ENCODE measurements at regions not wholly inside any gene's neighbourhood (a gene's known extent, or its start where the extent isn't known, plus 50 kb on each side); places are given as distances from the start of the nearest gene placed in this dataset.

DNA sequence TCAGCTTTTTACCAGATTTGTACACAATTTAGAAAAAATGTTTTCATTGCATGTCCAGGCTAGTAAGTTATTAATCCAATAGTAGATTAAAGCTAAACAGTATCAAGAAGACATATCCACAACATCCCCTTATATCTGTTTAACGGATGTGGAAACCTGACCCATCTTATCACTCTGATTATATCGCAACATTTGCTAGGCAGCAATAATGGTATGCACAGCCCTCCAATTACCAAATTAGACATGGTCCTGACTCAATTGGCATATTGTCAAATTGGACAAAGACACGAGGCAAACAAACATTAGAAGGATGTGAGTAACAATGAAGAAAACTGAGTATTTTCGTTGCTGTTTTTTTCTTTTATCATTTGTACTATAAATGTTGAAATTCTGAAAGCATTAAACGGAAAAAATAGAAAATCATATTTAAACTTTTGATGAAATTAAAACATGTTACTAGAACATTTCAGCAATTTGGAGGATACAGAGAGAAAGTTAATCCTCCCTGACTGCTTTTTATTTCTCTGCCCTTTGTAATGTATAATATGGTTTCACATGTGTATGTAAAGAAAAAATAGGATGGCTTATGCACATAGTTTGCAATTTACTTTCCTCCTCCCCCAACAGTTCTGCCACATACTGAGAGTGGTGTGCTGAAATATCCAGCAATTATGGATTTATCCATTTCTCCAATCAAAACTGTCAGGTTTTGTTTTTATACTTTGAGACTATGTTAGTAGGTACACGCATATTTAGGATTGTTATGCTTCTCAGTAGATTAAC, 633.7 kb downstream of the ZIC1 start:
- DNase-seq (ENCODE audit: low read depth), result no peak
- TF ChIP-seq, protein P1, sequence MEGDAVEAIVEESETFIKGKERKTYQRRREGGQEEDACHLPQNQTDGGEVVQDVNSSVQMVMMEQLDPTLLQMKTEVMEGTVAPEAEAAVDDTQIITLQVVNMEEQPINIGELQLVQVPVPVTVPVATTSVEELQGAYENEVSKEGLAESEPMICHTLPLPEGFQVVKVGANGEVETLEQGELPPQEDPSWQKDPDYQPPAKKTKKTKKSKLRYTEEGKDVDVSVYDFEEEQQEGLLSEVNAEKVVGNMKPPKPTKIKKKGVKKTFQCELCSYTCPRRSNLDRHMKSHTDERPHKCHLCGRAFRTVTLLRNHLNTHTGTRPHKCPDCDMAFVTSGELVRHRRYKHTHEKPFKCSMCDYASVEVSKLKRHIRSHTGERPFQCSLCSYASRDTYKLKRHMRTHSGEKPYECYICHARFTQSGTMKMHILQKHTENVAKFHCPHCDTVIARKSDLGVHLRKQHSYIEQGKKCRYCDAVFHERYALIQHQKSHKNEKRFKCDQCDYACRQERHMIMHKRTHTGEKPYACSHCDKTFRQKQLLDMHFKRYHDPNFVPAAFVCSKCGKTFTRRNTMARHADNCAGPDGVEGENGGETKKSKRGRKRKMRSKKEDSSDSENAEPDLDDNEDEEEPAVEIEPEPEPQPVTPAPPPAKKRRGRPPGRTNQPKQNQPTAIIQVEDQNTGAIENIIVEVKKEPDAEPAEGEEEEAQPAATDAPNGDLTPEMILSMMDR (IDR thresholded peaks at IDR 0.05; ENCODE audit: insufficient read depth, low read depth, low read length, missing control alignments), result no peak
- no peak overlapping the region for H3K4me3 ChIP-seq (ENCODE audit: low read depth, low read length)

DNA sequence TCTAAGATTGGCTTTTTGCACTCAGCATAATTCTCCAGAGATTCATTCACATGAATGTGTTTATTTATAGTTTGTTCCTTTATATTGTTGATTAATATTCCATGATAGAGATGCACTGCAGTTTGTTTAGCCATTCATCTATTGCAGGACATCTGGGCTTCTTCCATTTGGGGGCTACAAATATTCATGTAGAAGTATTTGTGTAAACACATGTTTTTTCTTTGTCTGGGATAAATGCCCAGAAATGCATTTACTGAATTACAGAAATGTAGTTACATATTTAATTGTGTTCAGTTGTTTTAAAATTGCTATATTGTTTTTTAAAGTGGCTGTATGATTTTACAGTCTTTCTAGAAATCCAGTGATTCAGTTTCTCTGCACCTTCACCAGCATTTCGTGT, 635.0 kb downstream of the ZIC1 start:
- no peak for DNase-seq (ENCODE audit: low read depth)
- H3K4me3 ChIP-seq (ENCODE audit: low read depth, low read length), result no peak overlapping the region
- TF ChIP-seq, protein P1 (IDR thresholded peaks at IDR 0.05; ENCODE audit: insufficient read depth, low read depth, low read length, missing control alignments), result no peak

DNA sequence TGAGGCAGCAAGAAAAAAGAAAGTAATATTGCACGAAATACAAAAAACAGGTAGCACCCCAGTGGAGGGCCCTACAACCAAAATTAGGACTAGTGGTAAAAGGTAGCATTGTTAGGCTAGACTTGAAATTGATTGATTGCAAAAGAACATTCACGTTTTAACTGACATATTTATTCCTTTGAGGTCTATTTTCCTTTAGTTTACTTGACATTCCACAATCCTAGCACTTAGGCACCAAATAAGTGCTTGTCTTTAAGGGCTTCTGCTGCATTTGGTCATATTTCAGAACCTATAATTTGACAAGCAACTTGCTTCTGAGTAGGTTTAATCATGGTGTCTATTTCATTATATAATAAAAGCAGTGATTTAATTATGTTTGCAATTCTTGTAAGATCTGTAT, 642.7 kb upstream of the AGTR1 start:
- no peak overlapping the region for H3K4me3 ChIP-seq (ENCODE audit: low read depth, low read length)
- TF ChIP-seq, protein P1 (IDR thresholded peaks at IDR 0.05; ENCODE audit: insufficient read depth, low read depth, low read length, missing control alignments), result no peak
- no peak for DNase-seq (ENCODE audit: low read depth)

DNA sequence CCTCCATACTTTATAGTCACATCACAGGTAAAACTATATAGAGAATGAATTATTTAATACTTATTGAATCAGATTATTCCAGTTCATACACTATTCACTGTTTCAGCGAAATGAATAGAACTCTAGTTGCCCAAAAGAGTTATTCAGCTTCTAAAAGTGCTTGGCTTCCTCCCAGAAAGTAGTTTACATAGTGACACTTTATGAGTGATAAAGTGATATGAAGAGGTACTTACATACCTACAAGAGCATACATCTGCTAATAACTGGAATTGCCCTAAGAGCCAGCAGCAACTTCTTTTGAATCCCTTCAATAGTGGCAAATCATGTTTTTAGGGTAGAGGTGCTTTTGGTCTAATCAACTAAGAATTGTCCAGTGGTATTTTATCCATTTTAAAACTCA, 635.1 kb upstream of the AGTR1 start:
- no peak overlapping the region for H3K4me3 ChIP-seq (ENCODE audit: low read depth, low read length)
- TF ChIP-seq, protein P1 (IDR thresholded peaks at IDR 0.05; ENCODE audit: insufficient read depth, low read depth, low read length, missing control alignments), result no peak
- no peak for DNase-seq (ENCODE audit: low read depth)

DNA sequence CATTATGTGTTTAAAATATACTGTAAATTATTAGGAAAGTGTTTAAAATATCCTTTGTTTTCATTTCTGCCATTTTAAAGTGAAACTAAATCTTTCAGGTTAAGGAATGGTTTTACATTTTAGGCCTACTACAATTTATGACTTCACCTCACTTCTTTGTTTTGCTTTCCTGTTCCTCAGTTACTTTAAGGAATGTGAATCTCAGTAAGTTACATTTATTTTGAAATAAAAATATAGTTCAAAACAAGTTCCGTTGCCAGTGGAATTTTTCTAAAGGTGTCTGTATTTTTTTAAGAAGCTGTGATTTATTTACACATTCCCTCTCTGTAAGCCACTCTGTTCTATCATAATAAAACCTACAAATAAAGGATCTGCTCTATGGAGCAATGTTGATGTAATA, 630.9 kb upstream of the AGTR1 start:
- TF ChIP-seq, protein P1 (IDR thresholded peaks at IDR 0.05; ENCODE audit: insufficient read depth, low read depth, low read length, missing control alignments), result no peak
- H3K4me3 ChIP-seq (ENCODE audit: low read depth, low read length), result no peak overlapping the region
- no peak for DNase-seq (ENCODE audit: low read depth)

DNA sequence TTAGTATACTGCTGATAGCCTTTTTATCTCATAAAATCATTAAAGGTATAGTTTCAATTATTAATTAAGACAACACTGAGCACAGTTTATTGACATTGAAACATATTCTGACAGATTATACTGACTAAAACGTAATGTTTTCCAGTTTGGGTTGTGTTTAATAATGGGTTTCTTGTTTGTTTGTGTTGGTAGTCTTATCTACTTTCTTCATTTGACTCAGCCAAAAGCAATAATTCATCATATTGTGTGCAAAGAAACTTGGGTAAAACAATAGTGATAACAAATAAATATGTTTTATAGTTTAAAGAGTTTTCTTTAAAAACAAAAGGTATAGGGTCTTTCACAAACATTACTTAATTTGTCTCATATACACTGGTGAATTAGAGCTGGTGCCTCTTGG, 629.2 kb upstream of the AGTR1 start:
- no peak overlapping the region for H3K4me3 ChIP-seq (ENCODE audit: low read depth, low read length)
- TF ChIP-seq, protein P1 (IDR thresholded peaks at IDR 0.05; ENCODE audit: insufficient read depth, low read depth, low read length, missing control alignments), result no peak
- no peak for DNase-seq (ENCODE audit: low read depth)

DNA sequence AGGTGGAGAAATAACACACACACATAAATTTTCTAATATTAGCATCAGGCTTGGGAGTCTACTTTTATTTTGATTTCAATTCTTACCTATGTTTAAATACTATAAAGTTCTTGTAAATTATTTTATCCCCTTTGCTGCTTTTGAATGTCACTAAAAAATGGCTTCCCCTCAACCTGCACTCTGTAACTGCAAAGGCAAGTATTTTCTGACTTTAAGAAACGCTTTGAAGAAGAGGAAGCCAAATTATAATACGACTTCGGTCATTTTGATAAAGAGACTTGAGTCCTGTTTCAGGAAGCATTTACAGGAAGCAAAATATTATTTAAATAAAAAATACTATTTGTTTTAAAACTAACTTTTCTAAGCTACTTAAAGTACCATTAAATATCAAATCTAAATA, 627.7 kb upstream of the AGTR1 start:
- DNase-seq (ENCODE audit: low read depth), result no peak
- TF ChIP-seq, protein P1 (IDR thresholded peaks at IDR 0.05; ENCODE audit: insufficient read depth, low read depth, low read length, missing control alignments), result no peak
- no peak overlapping the region for H3K4me3 ChIP-seq (ENCODE audit: low read depth, low read length)

Measured in GM12865 (cell line).